Lower leg skin (tissue), 3 donors: ENCODE measurements at regions not wholly inside any gene's neighbourhood (a gene's known extent, or its start where the extent isn't known, plus 50 kb on each side); places are given as distances from the start of the nearest gene placed in this dataset.
"Not testable (repeated sequence)": the region's sequence is repeated elsewhere in the genome, so short reads cannot be mapped to it uniquely, and the experiment has no call there.

Source experiments
- POLR2A ChIP-seq, 2 donors: fragments of 450-650 bp; IDR thresholded peaks; one replicate each; pipeline ENCODE4 v1.6.1; 2016 to 2017; ENCODE audit warnings: antibody characterized with exemption in 2 of 2, mild to moderate bottlenecking in 1 of 2, moderate library complexity in 1 of 2
- TF ChIP-seq, protein P1 (sequence below), 3 donors: fragments of 450-650 bp; IDR thresholded peaks; one replicate each; pipeline ENCODE4 v1.5.1; 2016; ENCODE audit warnings: antibody characterized with exemption in 3 of 3, mild to moderate bottlenecking in 3 of 3, moderate library complexity in 2 of 3

DNA sequence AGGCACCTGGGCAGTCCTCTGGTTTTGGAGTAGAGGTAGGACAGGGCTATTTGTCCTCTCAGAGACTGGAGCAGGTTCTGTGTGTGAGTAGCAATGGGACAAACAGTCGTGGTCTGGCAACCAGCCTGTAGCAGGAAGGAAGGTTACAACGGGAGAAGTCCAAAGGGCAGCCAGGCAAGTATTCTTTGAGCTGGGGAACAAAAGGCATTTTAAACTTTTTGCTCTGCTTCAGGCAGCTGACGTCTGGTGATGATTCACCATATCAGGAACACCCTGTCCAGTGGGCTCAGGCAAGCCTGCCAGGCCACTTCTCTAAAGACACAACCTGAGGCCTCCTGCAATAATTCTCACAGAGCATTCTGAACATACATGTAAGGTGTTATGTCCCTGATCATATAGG lies 215.8 kb downstream of the FAM72C start:
- TF ChIP-seq, protein P1, sequence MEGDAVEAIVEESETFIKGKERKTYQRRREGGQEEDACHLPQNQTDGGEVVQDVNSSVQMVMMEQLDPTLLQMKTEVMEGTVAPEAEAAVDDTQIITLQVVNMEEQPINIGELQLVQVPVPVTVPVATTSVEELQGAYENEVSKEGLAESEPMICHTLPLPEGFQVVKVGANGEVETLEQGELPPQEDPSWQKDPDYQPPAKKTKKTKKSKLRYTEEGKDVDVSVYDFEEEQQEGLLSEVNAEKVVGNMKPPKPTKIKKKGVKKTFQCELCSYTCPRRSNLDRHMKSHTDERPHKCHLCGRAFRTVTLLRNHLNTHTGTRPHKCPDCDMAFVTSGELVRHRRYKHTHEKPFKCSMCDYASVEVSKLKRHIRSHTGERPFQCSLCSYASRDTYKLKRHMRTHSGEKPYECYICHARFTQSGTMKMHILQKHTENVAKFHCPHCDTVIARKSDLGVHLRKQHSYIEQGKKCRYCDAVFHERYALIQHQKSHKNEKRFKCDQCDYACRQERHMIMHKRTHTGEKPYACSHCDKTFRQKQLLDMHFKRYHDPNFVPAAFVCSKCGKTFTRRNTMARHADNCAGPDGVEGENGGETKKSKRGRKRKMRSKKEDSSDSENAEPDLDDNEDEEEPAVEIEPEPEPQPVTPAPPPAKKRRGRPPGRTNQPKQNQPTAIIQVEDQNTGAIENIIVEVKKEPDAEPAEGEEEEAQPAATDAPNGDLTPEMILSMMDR (IDR thresholded peaks at IDR 0.05): not testable (repeated sequence)
- not testable (repeated sequence) for TF ChIP-seq POLR2A (IDR thresholded peaks at IDR 0.05)
